GM18508 (cell line): ENCODE measurements at regions not wholly inside any gene's neighbourhood (a gene's known extent, or its start where the extent isn't known, plus 50 kb on each side); places are given as distances from the start of the nearest gene placed in this dataset.

Experiments used
- ATAC-seq: cut with Tn5 transposase; IDR thresholded peaks from one replicate; pipeline ENCODE4 v1.9.1; 2021; ENCODE audit warnings: moderate number of reproducible peaks; ENCODE audit not compliant: insufficient read depth, unreplicated experiment

DNA sequence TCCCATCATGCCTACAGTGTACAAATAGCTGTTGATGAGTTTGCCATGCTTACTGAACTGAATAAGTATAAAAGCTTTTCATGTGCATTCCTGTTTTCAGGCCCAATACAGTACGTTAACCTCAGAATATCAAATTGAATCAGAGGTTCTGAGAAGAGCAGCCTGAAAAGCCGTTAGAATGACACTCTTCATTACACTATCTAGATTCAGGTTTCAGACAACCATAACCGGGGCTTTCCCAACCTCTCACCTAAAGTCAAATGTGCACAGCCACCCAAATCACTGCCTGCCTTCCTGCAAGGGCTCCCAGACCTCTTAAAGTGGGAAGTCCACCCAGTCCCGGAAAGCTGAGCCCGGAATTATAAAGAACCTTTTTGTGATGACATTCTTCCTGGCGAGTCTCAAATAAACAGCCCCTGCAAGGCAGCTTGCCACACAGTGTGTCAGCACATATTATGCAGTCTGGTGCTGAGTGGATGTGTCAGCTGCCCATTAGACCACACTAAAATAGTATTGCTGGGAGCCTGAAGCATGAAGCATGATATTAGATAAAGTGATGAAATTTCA, 245.8 kb downstream of the TLE4 start:
- peak; percentile 76 for ATAC-seq

DNA sequence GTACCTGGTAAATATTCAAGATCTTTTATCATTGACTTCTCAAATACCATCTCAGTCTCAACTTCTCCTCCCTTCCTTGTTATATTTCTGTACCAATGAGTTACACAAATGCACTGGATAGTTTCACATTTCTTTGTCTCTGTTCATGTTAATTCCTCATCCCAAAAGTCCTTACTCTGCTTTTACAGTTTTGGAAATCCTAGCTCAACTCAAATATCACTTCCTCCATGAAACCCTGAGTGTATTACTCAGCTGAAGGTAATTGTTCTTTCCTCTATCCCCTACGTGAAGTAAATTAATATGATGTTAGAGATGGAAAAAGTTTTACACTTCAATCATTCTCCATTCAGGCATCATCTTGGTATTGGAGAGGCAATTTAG, 241.5 kb downstream of the TLE4 start:
- ATAC-seq, result no peak

DNA sequence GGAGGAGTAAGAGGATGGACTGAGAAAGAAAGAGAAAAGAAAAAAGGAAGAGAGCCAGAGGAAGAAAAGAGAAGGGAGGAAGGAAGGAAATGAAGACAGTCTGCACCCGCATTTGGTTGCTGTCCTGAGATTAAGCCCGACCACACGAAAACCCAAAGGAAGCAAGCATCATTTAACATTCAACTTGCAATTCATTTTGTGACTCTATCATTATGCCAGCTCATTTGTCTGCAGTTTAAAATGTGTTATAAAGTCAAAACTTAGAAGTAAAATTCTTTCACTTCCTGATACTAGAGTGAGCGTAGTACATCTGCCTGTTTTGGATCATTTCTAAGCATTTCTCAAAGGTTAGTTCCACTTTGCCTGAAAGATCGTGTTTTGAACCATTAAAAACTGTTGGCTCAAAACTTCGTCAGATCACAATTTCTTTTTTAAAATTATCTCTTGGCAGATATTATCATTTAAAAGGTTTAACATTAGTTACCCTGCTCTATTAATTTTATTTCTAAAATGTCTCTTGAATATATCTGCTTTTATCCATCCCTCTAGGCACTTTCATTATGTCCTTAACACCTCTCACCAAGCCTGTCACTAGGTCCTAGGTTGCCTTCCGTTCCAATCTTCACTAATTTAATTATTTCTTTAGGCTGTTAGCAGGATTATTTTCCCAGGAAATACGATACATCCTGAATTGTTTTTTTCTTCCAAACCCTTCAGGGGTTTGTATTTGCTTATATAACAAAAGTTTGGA, 240.9 kb downstream of the TLE4 start:
- ATAC-seq, result peak; percentile 84

DNA sequence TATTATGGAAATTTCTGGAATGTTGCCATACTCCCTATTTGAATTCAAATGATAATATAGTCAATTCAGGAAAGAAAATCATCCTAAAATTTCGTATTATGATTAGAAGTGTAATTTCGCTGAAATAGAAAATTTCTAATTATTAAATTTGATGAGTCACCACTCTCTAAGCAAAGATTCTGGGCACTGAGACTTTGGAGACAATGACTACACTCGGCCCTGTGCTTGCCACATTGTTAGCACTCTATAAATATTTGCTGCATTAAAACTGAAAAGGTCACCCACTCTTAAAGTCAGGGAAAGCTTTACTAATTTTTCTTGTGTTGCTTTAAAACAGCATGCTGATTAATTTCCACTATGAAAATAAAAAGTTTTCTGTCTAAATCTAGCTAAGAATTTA, 240.3 kb downstream of the TLE4 start:
- no peak for ATAC-seq

DNA sequence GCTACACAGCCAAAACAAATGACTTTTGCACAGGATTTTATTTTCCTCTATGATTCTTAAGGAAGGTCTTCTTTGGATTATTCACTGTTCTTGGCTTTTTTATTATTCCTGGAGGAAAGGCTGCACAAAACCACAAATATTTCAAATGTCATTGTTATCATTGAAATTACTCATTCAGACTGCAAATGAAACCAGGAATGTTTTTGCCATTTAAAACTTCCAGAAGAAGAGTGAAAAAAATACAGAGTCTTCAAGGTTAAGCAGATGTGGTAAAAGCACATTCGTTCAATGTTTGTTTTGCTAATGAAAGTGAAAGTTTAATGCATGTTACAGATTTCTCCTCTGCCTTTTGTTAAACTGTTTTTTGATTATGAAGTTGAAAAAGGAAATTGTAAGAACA, 238.2 kb downstream of the TLE4 start:
- ATAC-seq, result no peak

DNA sequence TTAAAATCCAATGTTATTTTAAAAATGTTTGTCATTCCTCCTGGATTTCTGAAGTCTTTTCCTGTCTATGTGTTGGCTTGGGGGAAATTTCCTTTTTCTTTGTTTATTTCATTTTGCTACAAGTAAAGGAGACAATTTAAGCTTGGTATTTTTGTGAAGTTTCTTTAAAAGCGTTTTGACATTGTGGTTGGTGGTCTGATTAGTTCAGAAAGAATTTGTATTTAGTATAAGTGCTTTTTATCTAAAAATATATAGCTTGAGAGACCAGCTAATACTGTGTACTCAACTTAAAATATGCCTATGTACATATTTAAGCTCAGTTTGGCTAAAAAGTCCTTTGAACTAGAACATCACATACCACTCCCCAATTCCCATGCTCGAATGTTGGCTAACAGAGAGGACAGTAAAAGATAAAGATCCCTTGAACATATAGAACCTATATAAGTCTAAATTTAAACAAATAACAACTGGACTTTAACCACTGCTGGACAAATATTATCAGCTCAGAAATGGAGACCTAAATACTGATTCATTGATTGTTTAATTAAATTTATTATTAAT, 237.6 kb downstream of the TLE4 start:
- no peak for ATAC-seq

DNA sequence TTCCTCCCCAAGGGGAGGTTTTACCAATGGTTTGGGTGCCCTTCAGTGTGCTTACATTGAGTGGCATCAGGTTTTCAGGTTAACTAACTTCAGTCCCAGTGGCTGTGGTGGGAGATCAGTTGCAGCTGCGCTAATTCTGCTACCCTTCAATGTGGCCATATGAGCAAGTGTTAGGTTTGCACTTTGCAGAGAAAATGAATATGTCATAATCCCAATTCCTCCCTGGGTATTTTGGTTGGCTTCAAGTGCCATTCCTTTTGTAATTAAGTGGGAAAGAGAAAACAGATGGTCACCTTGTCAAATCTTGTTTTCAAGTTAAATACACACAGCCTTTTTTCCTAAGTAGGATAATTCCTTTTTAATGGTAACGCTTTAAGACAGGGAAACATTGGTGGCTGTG, 236.2 kb downstream of the TLE4 start:
- ATAC-seq, result no peak

DNA sequence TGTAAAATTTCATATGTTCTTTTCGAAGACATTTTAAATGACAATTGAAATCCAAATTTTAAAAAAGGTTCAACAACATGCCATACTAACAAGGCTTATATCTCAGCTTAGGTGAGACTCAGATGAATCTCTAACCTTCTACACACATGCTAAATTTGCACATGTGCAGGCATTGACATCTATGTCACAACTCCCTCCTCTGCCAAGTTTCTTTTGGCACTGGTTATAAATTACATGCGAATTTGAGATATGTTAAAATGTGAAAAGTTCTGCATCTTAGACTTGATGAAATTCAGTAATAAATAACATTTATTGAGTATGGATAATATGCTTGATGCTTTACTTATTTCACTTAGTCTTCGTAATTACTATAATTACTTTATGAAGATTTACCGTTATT, 234.3 kb downstream of the TLE4 start:
- no peak for ATAC-seq

DNA sequence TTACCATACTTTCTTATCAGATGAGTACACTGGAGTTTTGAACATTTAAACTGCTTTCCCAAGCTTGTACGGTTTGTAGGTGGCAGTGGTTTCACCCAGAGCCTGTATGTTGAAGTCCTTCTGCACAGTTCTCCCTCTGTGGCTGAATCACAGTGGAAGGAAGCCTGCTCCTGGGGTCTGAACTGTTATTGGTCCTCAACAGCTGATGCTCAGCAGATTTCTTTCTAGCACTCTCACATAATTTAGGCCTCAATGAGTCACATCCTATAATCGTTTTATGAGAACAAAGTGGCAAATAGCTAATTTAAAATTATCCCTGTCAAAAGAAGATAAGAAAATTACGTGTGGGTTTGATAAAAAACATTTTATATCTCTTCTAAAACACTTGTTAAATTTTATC, 229.7 kb downstream of the TLE4 start:
- no peak for ATAC-seq

DNA sequence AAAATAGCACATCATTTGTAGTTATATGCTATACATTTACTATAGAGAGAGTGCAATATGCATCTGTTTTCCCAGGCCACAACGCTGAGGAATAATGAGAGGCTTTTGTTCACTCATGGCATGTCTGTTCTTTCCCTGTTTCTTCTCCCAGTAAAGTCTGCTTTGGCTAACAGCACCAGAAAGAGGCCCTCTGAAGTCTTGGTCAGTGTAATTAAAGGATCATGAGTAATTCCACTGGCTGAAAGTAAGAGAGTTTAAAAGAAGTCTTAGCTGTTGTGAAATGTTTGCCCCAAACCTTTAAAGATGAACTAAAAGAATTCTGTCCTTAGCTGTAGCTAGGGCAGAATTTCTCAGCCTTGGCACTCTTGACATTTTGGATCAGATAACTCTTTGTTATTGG, 228.8 kb downstream of the TLE4 start:
- ATAC-seq, result no peak

DNA sequence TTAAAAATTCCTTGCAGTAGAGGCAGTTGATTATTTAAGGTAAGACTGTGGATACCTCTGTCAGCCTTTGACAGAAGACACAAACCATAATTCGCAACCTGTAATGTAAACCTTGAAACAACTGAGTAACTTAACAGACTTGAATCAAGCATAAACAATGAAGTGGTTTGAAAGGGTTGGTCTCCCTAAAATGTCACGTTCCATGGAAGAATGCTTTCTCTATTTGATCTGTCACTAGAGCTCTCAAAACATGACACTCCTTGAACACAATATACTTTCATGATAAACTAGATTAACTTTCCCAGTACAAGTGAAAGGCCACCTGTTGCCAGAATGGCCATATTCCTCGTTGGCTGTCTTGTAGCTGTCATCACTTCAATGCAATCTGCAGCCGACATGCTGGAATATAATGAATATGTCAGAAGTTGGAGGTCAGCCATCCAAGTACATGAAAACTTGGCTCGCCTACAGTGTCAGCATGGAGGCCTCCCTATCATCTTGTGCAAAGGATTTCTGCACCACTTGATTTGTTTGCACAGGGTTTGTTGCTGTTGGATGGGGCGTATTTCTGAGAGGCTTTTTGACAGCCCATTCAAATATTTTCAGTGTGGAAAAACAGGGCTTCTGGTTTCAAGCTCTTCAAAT, 228.0 kb downstream of the TLE4 start:
- no peak for ATAC-seq

DNA sequence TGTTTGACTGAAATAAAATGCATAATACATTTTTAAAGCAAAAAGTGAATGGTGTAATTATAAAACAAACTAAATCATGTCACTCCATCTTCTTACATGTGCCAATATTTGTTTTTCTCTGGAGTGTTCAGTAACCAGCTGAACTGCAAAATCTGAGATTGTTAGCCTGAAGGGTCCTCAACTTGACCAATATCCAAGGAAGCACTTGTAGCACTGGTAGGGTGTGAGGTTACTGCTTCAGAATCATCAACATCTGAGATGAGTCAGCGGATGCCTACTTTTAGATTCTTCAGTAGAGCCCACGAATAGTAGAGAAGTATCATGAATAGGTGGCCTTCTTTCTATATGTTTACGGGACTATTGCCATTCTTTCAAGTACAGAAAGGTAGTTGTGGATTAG, 226.7 kb downstream of the TLE4 start:
- ATAC-seq, result no peak

DNA sequence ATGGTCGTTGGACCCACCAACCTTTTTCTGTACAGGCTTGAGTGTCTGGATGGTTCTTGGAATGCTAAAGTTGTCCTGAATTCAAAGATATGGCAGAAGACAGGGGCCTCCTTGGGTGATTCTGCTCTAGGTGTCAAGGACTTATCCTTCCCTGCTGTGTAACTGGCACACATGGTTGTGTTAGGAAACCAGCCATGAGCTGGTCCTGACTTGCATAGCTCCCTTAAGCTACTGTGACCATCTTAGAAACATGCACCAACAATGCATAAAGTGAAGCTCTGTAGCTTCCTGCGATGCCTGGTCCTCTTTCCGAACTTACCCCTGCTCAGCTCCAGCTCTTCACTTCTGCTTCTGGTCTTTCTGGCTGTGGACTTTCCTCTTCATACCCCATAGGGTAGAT, 224.6 kb downstream of the TLE4 start:
- ATAC-seq, result no peak

DNA sequence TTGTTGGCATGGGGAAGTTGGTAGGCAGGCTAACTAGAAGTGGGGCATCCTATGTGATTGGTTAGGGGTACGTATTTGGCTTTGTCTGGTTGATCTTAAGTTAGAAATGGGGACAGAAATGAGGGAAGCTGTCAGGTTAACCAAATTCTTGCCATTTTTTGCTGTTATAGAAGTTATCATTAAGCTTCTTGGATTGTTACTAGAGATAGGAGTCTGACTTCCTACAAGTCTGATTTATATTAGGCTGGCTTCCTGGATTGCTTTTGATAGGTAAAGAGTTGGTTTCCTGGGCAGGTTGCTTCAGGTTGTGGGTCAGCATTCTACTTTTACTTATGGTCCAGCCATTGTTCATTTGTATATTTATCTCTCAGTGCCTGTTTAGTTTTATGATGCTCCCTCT, 216.9 kb downstream of the TLE4 start:
- no peak for ATAC-seq

DNA sequence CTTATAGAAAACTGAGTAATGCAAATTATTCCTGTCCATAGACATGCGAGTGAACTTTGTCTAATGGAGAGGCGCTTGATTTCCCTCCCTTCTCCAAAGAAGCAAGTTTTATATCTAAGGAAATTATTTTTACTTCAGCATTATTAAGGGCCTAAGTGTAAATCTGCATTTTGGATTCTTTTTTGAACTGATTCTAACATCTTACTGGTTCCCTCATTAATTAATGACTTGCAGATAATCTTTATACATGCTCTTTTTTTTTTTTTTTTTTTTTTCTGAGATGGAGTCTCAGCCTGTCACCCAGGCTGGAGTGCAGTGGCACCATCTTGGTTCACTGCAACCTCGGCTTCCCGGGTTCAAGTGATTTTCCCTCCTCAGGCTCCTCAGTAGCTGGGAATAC, 209.5 kb downstream of the TLE4 start:
- ATAC-seq, result no peak

DNA sequence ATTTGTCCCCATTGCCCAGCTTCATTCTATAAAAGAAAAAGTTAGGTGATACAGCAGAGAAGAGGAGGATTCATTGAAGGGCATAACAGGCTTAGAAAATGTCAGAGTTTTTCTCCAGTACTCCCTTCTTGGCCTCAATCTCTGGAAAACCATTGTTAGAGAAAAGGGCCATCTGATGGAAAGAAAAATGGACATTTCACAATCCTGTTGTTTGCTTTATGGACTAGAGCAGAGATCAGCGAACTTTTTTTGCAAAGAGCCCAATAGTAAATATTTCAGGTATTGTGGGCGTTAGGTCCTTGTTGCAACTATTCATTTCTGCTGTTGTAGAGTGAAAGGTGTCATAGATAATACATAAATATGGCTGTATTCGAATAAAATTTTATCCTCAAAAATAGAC, 208.8 kb downstream of the TLE4 start:
- ATAC-seq, result no peak

DNA sequence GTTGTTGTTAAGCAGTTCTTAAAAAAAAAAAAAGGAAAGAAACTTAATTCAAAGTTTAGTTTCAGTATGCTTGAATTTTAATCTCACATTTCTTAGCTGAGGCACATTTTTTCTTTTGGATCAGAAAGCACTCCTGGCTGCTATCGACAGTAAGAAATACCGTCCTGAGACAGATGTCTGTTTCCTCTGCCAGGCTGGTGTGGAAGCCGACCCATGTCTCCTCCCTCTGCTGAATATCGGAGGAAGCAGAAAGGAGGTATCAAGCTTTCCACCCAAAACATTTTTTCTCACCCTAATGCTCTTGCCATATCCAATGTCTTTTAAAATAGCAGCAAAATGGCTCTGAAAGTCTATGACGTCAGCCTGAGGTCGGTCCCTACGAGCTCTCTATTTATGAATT, 208.1 kb downstream of the TLE4 start:
- no peak for ATAC-seq

DNA sequence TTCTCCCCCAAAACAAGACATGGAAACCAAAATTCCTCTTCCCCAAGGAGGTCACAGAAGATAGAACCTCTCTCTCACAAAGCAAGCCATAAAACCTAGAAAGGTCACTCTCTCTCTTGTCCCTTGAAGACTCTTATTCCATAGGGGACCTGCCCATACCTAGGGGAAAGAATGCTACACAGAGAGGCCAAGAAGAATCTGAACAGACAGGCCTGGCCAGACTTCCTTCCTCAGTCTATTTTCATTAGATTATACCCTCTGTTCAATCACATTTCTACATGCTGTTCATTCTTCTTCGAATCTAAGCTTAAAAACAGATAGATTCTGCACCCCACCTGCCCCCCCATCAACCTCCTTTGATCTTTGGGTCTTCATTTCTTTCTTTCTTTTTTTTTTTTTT, 206.8 kb downstream of the TLE4 start:
- ATAC-seq, result no peak

DNA sequence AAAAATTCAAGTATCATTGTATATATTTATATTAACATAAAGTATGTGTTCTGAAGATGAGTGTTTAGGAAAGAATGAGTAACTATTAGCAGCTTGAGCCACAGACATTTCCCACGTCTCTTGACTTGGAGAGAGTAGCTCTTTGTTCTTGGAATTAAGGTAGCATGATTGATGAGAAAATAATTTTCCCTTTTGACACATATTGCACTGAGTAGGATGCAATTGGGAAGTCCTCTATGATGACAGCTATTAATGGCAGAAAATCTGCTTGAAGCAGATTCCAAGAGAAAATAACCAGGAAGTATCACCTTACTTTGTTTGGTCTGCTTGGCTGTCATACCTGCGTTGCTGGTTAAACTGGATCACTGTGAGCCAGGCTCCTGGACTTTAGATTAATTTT, 204.8 kb downstream of the TLE4 start:
- no peak for ATAC-seq
